DOHH2 (cell line): ENCODE measurements at regions not wholly inside any gene's neighbourhood (a gene's known extent, or its start where the extent isn't known, plus 50 kb on each side); places are given as distances from the start of the nearest gene placed in this dataset.

Experiments used
- H3F3A ChIP-seq: fragments of 200-600 bp; sonication (generic), shearing (Covaris generic); 2 replicates; pipeline ENCODE4 v1.6.0; 2016; ENCODE audit warnings: antibody characterized with exemption, mild to moderate bottlenecking; ENCODE audit not compliant: control insufficient read depth, insufficient read depth
- H3K27ac ChIP-seq: fragments of 200-600 bp; sonication (generic); 2 replicates; pipeline ENCODE4 v1.5.1; 2014; ENCODE audit warnings: low read depth, mild to moderate bottlenecking, low read length, moderate library complexity
- H3K27me3 ChIP-seq: fragments of 200-600 bp; sonication (generic); 2 replicates; pipeline ENCODE4 v1.6.1; 2014; ENCODE audit warnings: mild to moderate bottlenecking, low read length, mixed read lengths; ENCODE audit not compliant: control insufficient read depth
- H3K36me3 ChIP-seq: fragments of 200-600 bp; sonication (generic); 2 replicates; pipeline ENCODE4 v1.6.1; 2014; ENCODE audit warnings: mild to moderate bottlenecking, low read length, moderate library complexity, mixed read lengths; ENCODE audit not compliant: control insufficient read depth
- H3K4me1 ChIP-seq: fragments of 200-600 bp; sonication (generic); 2 replicates; pipeline ENCODE4 v1.6.1; 2014; ENCODE audit warnings: mild to moderate bottlenecking, low read length, mixed read lengths; ENCODE audit not compliant: control insufficient read depth
- H3K4me2 ChIP-seq: fragments of 200-600 bp; sonication (generic); 2 replicates; pipeline ENCODE4 v1.6.0; 2014; ENCODE audit warnings: mild to moderate bottlenecking, low read length, moderate library complexity
- H3K4me3 ChIP-seq: fragments of 200-600 bp; sonication (generic); 2 replicates; pipeline ENCODE4 v1.5.1; 2014; ENCODE audit warnings: mild to moderate bottlenecking, low read length, mixed read lengths
- H3K79me2 ChIP-seq: fragments of 200-600 bp; sonication (generic); 2 replicates; pipeline ENCODE4 v1.6.1; 2014; ENCODE audit warnings: mild to moderate bottlenecking, low read length, mixed read lengths; ENCODE audit not compliant: control insufficient read depth
- H3K9me2 ChIP-seq: fragments of 200-600 bp; sonication (generic); replicated peaks from 2 replicates; pipeline ENCODE4 v1.6.1; 2014; ENCODE audit warnings: mild to moderate bottlenecking, low read length, mixed read lengths; ENCODE audit not compliant: control insufficient read depth
- H3K9me3 ChIP-seq: fragments of 200-600 bp; sonication (generic); 2 replicates; pipeline ENCODE4 v1.6.1; 2014; ENCODE audit warnings: antibody characterized with exemption, low read length, mixed read lengths; ENCODE audit not compliant: control insufficient read depth, insufficient read depth
- H4K20me1 ChIP-seq: fragments of 200-600 bp; sonication (generic); 2 replicates; pipeline ENCODE4 v1.6.0; 2014; ENCODE audit warnings: low read depth, mild to moderate bottlenecking, antibody characterized with exemption, low read length, moderate library complexity; ENCODE audit not compliant: control insufficient read depth, insufficient read depth
- EZH2phosphoT487 ChIP-seq: fragments of 200-600 bp; sonication (generic); IDR thresholded peaks from 2 replicates; pipeline ENCODE4 v1.6.1; 2017; ENCODE audit warnings: borderline replicate concordance, mild to moderate bottlenecking, antibody characterized with exemption, low read length, moderate library complexity, mixed read lengths
- TF ChIP-seq, protein P1 (sequence below): fragments of 200-600 bp; sonication (generic); IDR thresholded peaks from one replicate; pipeline ENCODE4 v1.5.1; 2014; ENCODE audit warnings: antibody characterized with exemption, mild to moderate bottlenecking, low read depth, low read length; ENCODE audit not compliant: poor library complexity, severe bottlenecking

DNA sequence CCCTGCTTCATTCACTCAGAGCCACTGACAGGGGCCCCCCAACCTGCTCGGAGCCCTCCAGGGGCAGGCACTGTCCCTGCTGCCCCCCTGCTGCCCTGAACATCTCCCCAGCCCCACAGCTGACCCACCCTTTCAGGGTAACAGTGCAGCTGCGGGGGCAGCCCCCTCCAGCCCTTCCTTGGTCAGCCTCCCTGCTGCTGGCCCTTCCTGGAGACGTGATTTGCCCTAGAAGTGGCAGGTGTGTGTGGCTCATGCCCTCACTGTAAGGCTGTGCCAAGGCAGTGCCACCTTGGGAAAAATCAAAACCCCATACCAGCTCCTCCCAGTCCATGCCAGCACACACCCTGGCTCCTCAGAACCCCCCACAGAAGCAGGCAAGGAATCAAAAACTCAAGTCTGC is 184.2 kb upstream of the HDAC4 start:
- H3K4me2 ChIP-seq, result no peak overlapping the region
- H3K4me1 ChIP-seq, result no peaks in the 10 kb centered on the region
- no peaks in the 10 kb centered on the region for H3K9me2 ChIP-seq
- no peaks in the 10 kb centered on the region for H3K36me3 ChIP-seq
- TF ChIP-seq, protein P1, sequence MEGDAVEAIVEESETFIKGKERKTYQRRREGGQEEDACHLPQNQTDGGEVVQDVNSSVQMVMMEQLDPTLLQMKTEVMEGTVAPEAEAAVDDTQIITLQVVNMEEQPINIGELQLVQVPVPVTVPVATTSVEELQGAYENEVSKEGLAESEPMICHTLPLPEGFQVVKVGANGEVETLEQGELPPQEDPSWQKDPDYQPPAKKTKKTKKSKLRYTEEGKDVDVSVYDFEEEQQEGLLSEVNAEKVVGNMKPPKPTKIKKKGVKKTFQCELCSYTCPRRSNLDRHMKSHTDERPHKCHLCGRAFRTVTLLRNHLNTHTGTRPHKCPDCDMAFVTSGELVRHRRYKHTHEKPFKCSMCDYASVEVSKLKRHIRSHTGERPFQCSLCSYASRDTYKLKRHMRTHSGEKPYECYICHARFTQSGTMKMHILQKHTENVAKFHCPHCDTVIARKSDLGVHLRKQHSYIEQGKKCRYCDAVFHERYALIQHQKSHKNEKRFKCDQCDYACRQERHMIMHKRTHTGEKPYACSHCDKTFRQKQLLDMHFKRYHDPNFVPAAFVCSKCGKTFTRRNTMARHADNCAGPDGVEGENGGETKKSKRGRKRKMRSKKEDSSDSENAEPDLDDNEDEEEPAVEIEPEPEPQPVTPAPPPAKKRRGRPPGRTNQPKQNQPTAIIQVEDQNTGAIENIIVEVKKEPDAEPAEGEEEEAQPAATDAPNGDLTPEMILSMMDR, result no peak
- TF ChIP-seq EZH2phosphoT487, result no peak
- no peaks in the 10 kb centered on the region for H3K79me2 ChIP-seq
- H3K4me3 ChIP-seq, result no peak overlapping the region
- no peaks in the 10 kb centered on the region for H4K20me1 ChIP-seq
- no peak overlapping the region for H3K27ac ChIP-seq
- H3K27me3 ChIP-seq, result no peaks in the 10 kb centered on the region
- no peaks in the 10 kb centered on the region for H3F3A ChIP-seq
- H3K9me3 ChIP-seq, result no peaks in the 10 kb centered on the region

DNA sequence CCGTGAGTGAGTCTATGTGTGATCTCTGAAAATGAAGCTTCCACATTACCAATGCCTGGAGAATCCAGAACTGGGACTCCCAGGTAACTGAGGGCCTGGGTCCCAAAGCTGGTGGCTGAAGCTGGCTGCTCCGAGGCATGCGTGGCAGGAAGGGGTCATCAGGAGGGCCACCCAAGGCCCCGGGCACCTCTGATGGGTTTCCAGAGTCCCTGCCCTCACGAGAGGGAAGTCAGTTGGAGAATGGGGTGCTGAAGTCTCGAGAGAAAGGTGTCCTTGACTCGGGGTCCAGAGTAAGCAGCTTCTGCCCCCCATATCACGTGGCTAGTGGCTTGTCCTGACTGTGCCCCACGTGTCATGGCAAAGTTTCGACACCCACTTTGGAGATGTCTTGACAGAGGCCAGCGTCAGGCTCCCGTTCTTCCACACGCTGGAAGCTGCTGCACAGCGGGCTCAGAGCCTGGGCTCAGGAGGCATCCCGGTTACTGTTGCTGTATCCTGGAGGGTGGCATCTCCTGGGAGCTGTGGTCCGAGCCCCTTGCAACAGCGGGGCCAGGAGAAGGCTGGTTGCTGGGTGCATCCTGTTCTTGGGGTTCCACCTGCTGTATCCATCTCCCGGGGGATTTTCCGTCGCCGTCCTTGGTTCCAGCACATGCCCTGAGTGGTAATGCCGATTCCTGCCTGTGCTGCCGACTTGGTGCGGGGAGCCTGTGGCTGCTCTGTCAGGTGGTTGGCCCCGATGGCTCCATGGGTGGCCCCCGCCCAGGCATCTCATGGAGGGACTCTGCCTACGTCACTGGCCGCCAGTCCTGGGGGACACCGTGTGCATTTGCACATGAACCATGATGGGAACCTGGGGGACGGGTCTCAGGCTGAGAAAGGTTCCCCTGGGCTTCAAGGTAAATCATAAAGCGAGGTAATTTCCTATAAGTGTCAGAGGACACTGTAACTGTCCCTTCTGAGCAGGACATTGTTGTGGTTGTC is 183.3 kb upstream of the HDAC4 start:
- Histone ChIP-seq H3K79me2 (no peaks in the 10 kb centered on the region), H3K9me3 (no peaks in the 10 kb centered on the region), H3K9me2 (no peaks in the 10 kb centered on the region), H3K27me3 (no peaks in the 10 kb centered on the region), H3K4me1 (no peaks in the 10 kb centered on the region), H3F3A (no peaks in the 10 kb centered on the region), H3K4me2 (no peak overlapping the region), H4K20me1 (no peaks in the 10 kb centered on the region), H3K36me3 (no peaks in the 10 kb centered on the region), H3K4me3 (no peak overlapping the region), H3K27ac (no peak overlapping the region)
- TF ChIP-seq EZH2phosphoT487, result no peak
- TF ChIP-seq, protein P1, result no peak

DNA sequence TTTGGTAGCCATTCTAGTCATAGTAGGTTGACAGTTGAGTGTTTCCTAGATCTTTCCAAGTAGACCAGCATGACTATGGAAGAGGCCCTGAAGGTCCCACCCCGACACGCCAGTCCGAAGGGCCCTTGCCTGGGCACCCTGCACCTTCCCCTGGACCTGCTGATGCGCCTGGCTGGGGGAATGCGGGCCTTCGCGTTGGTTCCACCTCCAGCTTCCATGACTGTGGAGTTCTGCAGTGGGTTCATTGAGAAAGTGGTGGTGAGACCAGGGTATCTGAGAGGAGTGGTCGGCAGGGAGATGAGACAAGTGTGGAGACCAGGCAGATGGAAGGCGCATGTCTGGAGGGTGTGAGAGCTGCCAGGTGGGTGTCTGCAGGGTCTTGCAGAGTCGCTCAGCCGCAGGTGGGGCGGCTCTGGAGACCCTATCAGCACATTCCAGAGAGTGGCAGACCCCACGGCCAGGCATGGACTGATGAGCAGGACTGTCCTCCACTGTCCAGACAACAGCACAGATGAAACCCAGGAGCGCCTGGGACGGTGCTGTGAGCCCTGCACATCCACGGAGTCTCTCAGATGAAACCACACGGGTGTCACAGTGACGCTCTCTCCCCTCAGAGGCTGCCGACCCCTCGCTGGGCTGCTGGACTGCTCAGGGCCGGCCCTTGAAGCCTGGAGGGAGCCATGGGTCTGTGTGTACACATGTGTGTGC is 182.5 kb upstream of the HDAC4 start:
- TF ChIP-seq, protein P1, result no peak
- TF ChIP-seq EZH2phosphoT487, result no peak
- no peaks in the 10 kb centered on the region for H3K9me3 ChIP-seq
- no peaks in the 10 kb centered on the region for H4K20me1 ChIP-seq
- H3K27me3 ChIP-seq, result no peaks in the 10 kb centered on the region
- H3K36me3 ChIP-seq, result no peaks in the 10 kb centered on the region
- no peaks in the 10 kb centered on the region for H3F3A ChIP-seq
- no peaks in the 10 kb centered on the region for H3K4me1 ChIP-seq
- no peak overlapping the region for H3K4me3 ChIP-seq
- H3K4me2 ChIP-seq, result no peak overlapping the region
- no peak overlapping the region for H3K27ac ChIP-seq
- no peaks in the 10 kb centered on the region for H3K79me2 ChIP-seq
- H3K9me2 ChIP-seq, result no peaks in the 10 kb centered on the region
